Endodermal cell (in vitro differentiated cells): ENCODE measurements at regions not wholly inside any gene's neighbourhood (a gene's known extent, or its start where the extent isn't known, plus 50 kb on each side); places are given as distances from the start of the nearest gene placed in this dataset.

Source experiments
- DNase-seq: peaks from one replicate; pipeline ENCODE4 v3.0.0-alpha.2; 2017
- H3K27ac ChIP-seq: 2 replicates; pipeline ENCODE4 v1.5.1; 2013; ENCODE audit warnings: mild to moderate bottlenecking, low read depth, low read length, moderate library complexity
- H3K27me3 ChIP-seq: 2 replicates; pipeline ENCODE4 v1.6.1; 2013; ENCODE audit warnings: mild to moderate bottlenecking, low read length, moderate library complexity; ENCODE audit not compliant: insufficient read depth, control insufficient read depth, poor library complexity, severe bottlenecking
- H3K36me3 ChIP-seq: 2 replicates; pipeline ENCODE4 v1.7.0; 2013; ENCODE audit warnings: mild to moderate bottlenecking, low read length, moderate library complexity; ENCODE audit not compliant: control insufficient read depth, insufficient read depth
- H3K4me1 ChIP-seq: one replicate; pipeline ENCODE4 v1.7.0; 2013; ENCODE audit warnings: low read length; ENCODE audit not compliant: control insufficient read depth, insufficient read depth
- H3K4me3 ChIP-seq: 2 replicates; pipeline ENCODE4 v1.5.1; 2013; ENCODE audit warnings: mild to moderate bottlenecking, low read length, moderate library complexity
- H3K9ac ChIP-seq: 2 replicates; pipeline ENCODE4 v1.6.1; 2013; ENCODE audit warnings: mild to moderate bottlenecking, low read length, moderate library complexity; ENCODE audit not compliant: poor library complexity, severe bottlenecking; ENCODE audit errors: extremely low read depth
- H3K9me3 ChIP-seq: 2 replicates; pipeline ENCODE4 v1.6.1; 2013; ENCODE audit warnings: mild to moderate bottlenecking, low read length, moderate library complexity; ENCODE audit not compliant: control insufficient read depth
- H3K27ac Mint-ChIP-seq: 2 replicates; pipeline ENCODE4 v1.8.0; 2020; ENCODE audit warnings: mixed read lengths
- H3K27me3 Mint-ChIP-seq: 2 replicates; pipeline ENCODE4 v1.8.0; 2021; ENCODE audit warnings: mild to moderate bottlenecking, mixed read lengths; ENCODE audit not compliant: insufficient read depth
- H3K36me3 Mint-ChIP-seq: 2 replicates; pipeline ENCODE4 v1.8.0; 2020; ENCODE audit warnings: low read depth, mixed read lengths
- H3K4me1 Mint-ChIP-seq: 2 replicates; pipeline ENCODE4 v1.8.0; 2020; ENCODE audit warnings: mixed read lengths
- H3K4me3 Mint-ChIP-seq: 2 replicates; pipeline ENCODE4 v1.8.0; 2020; ENCODE audit warnings: mild to moderate bottlenecking, moderate library complexity, mixed read lengths
- H3K9me3 Mint-ChIP-seq: 2 replicates; pipeline ENCODE4 v1.8.0; 2020; ENCODE audit warnings: mild to moderate bottlenecking, mixed read lengths
- WGBS, 2 experiments: methylation state at CpG; one replicate each; pipeline versions ENCODE4 v1.1.5 to v1.1.7; 2013; ENCODE audit warnings: missing lambda C conversion rate in 2 of 2, mixed read lengths in 1 of 2; ENCODE audit not compliant: insufficient coverage in 1 of 2, insufficient read length in 1 of 2; 5-methylcytosine and 5-hydroxymethylcytosine counted together
- TF ChIP-seq, protein P1 (sequence below): fragments of 200-600 bp; sonication (generic); conservative IDR thresholded peaks from 2 replicates; pipeline ENCODE4 v1.5.0; 2021; ENCODE audit warnings: antibody characterized with exemption, mild to moderate bottlenecking

DNA sequence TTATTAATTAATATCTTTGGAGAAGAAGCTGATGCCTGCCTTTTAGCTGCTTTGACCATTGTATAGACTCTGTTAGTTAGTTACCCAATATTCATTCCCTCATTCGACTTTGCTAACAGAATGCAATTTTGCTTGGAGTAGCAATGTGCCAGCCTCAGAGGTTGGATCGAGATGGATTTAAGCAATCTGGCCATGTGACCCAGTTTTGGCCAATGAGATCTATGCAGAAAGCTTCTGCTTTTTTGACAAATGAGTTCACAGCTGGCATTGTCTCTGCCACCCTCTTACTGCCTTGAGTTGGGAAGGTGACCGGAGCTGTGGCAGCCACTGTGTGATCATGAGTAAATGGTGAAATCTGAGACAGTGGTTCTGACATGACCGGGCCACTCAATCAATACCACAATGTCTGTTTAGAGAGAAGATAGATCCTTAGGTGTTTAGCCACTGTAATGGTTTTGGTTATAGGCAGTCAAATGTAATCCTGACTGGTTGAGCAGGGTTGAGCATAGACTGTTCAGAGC lies 74.9 kb upstream of the MED13L start:
- H3K4me3 ChIP-seq, result no peak overlapping the region
- H3K27ac ChIP-seq, result no peak overlapping the region
- Mint-ChIP-seq H3K4me3 (no peak overlapping the region), H3K36me3 (no peaks in the 10 kb centered on the region), H3K27ac (no peak overlapping the region), H3K4me1 (peaks cover 6% of the 10 kb centered on the region), H3K9me3 (no peaks in the 10 kb centered on the region), H3K27me3 (peaks cover 3% of the 10 kb centered on the region)
- no peak overlapping the region for H3K9ac ChIP-seq
- no peaks in the 10 kb centered on the region for H3K4me1 ChIP-seq
- TF ChIP-seq, protein P1, sequence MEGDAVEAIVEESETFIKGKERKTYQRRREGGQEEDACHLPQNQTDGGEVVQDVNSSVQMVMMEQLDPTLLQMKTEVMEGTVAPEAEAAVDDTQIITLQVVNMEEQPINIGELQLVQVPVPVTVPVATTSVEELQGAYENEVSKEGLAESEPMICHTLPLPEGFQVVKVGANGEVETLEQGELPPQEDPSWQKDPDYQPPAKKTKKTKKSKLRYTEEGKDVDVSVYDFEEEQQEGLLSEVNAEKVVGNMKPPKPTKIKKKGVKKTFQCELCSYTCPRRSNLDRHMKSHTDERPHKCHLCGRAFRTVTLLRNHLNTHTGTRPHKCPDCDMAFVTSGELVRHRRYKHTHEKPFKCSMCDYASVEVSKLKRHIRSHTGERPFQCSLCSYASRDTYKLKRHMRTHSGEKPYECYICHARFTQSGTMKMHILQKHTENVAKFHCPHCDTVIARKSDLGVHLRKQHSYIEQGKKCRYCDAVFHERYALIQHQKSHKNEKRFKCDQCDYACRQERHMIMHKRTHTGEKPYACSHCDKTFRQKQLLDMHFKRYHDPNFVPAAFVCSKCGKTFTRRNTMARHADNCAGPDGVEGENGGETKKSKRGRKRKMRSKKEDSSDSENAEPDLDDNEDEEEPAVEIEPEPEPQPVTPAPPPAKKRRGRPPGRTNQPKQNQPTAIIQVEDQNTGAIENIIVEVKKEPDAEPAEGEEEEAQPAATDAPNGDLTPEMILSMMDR, result no peak
- H3K9me3 ChIP-seq, result no peaks in the 10 kb centered on the region
- H3K36me3 ChIP-seq, result no peaks in the 10 kb centered on the region
- H3K27me3 ChIP-seq, result no peaks in the 10 kb centered on the region
- no peak for DNase-seq
- 92 to 96% methylated on average over 3 to 4 of the region's 4 CpGs for WGBS, 2 experiments

- Histone ChIP-seq H3K36me3 (no peaks in the 10 kb centered on the region), H3K9ac (no peak overlapping the region), H3K9me3 (no peaks in the 10 kb centered on the region), H3K27ac (no peak overlapping the region), H3K27me3 (no peaks in the 10 kb centered on the region), H3K4me3 (no peak overlapping the region), H3K4me1 (no peaks in the 10 kb centered on the region)
- Mint-ChIP-seq H3K27ac (no peak overlapping the region), H3K9me3 (no peaks in the 10 kb centered on the region), H3K36me3 (no peaks in the 10 kb centered on the region), H3K27me3 (peaks cover 3% of the 10 kb centered on the region), H3K4me1 (peaks cover 11% of the 10 kb centered on the region), H3K4me3 (no peak overlapping the region)
- TF ChIP-seq, protein P1, result no peak
- DNase-seq, result no peak
- 87 to 89% methylated on average over 2 of the region's 2 CpGs for WGBS, 2 experiments
Observed at GRCh38 chr12:116353958-116354357, 76.5 kb upstream of the MED13L start.

- no peaks in the 10 kb centered on the region for H3K36me3 Mint-ChIP-seq
- H3K27ac ChIP-seq, result no peak overlapping the region
- H3K4me1 Mint-ChIP-seq, result peaks cover 7% of the 10 kb centered on the region
- H3K9ac ChIP-seq, result no peak overlapping the region
- H3K4me3 ChIP-seq, result no peak overlapping the region
- H3K4me3 Mint-ChIP-seq, result no peak overlapping the region
- WGBS, 2 experiments, result 95 to 98% methylated on average over 4 to 5 of the region's 5 CpGs
- no peaks in the 10 kb centered on the region for H3K4me1 ChIP-seq
- H3K36me3 ChIP-seq, result no peaks in the 10 kb centered on the region
- TF ChIP-seq, protein P1, result no peak
- DNase-seq, result no peak
- H3K27me3 Mint-ChIP-seq, result peaks cover 3% of the 10 kb centered on the region
- H3K9me3 ChIP-seq, result no peaks in the 10 kb centered on the region
- H3K9me3 Mint-ChIP-seq, result no peaks in the 10 kb centered on the region
- H3K27ac Mint-ChIP-seq, result no peak overlapping the region
- no peaks in the 10 kb centered on the region for H3K27me3 ChIP-seq
Observed at GRCh38 chr12:116354534-116354933, 77.0 kb upstream of the MED13L start.
